ENCODE measurements at regions not wholly inside any gene's neighbourhood (a gene's known extent, or its start where the extent isn't known, plus 50 kb on each side); places are given as distances from the start of the nearest gene placed in this dataset.
"Not testable (repeated sequence)": the region's sequence is repeated elsewhere in the genome, so short reads cannot be mapped to it uniquely, and the experiment has no call there.

DNA sequence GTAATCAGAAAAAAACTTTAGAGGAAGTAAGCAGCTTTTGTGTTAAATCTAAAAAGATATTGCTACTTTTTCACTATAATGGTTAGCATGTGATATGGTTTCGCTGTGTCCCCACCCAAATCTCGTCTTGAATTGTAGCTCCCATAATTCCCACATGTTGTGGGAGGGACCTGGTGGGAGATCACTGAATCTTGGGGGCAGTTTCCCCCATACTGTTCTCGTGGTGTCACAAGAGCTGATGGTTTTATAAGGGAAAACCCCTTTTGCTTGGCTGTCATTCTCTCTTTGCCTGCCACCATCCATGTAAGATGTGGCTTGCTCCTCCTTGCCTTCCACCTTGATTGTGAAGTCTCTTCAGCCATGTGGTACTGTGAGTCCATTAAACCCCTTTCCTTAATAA is 117.1 kb downstream of the KCNJ2 start:
- no peak for ATAC-seq

DNA sequence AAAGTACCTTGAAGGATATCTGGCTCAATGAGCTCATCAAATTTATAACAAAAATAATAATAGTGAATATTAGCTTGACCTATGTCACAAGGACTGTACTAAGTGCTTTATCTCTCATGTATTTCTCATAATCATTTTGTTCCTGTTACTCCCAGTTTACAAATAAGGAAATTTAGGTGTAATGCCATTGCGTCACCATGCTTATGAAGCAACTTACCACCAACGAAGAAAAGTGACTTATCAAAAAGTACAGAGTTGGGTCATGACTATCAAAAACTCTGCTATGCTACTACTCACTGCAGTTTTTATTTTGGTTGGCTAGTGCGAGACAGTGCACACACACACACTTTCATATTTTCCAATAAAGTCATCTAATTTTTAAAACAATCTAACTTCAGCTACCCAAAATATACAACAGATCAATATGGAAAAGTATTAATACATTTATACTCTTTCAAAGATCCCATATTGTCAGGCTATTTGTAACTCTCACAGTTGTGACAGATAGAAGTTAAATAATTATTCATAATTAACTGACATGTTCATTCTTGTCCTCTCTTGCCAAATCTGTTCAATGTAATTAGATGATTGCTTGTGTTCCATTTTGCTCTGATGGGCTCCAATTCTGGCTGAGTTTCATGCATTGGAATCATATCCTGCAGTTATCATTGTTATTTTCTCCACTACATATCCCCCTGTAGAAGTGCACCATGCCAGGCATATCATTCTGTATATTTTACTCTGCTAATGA is 119.4 kb downstream of the KCNJ2 start:
- peak; percentile 71 for ATAC-seq

DNA sequence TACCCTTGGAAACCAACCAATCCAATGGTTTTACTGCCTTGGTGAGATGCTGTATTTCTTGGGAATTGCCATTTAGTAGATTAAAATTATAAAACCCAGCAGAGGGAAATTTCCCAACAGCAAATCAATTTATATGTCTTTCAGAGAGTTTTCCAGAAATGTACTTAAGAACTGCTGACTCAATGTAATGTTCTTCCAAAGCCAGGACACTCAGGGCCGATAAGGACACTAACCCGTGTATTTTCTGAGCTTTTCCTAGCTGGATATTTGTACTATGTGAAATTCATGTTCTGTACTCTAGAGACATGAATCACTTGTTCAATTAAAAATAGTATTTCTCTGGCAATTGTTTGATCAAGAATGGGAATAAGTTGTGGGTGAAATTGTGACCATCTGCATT is 121.4 kb downstream of the KCNJ2 start:
- no peak for ATAC-seq

DNA sequence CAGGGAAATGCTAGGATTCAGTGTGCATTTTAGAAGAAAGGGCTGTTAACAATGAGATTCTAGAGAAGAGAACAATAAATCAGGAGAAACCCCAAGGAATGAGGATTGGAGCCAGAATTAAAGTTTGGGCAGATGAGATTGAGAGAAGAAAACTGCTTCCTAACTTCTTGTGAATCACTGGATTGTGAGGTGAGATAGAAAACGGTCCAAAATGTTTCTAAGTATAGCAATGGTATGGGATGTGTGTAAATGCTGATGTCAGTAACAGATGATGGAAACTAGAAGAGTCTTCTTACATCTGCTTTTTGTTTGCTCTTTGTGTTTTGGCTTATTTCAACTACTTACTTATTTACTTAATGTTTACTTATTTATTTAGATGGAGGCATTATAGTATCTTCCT is 123.0 kb downstream of the KCNJ2 start:
- no peak for ATAC-seq

DNA sequence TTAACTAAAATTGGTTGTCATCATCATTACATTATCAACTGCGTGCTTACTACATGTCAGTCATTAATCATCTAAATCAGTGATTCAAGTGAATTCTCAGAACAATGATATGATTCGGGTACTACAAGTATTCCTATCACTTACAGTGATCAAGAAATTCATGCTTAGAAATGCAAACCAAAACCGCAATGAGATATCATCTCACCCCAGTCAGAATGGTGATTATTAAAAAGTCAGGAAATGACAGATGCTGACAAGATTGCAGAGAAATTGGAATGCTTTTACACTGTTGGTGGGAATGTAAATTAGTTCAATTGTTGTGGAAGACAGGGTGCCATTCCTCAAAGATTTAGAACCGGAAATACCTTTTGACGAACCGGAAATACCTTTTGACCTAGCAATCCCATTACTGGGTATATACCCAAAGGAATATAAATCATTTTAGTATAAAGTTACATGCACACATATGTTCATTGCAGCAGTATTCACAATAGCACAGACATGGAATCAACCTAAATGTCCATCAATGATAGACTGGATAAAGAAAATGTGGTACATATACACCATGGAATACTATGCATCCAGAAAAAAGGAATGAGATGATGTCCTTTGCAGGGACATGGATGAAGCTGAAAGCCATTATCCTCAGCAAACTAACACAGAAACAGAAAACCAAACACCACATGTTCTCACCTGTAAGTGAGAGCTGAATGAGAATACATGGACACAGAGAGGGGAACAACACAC is 124.4 kb downstream of the KCNJ2 start:
- not testable (repeated sequence) for ATAC-seq

DNA sequence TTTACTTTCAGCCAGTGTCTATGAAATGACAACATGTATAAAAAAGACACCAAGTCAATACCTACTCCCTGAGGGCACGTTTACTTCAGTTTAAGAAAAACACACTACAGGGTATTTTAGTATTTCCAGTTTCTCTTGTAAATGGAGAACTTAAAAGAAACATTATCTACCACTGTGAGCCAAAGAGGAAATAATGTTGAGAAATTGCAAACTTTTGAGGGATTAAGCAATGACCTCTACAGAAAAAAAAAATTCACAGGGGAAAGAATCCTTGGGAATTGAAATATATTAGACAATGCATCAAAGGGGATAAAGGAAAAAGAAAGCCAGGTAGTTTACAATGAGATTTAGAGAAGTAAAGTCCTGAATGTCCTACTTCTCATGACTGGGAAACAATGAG is 126.0 kb downstream of the KCNJ2 start:
- no peak for ATAC-seq

DNA sequence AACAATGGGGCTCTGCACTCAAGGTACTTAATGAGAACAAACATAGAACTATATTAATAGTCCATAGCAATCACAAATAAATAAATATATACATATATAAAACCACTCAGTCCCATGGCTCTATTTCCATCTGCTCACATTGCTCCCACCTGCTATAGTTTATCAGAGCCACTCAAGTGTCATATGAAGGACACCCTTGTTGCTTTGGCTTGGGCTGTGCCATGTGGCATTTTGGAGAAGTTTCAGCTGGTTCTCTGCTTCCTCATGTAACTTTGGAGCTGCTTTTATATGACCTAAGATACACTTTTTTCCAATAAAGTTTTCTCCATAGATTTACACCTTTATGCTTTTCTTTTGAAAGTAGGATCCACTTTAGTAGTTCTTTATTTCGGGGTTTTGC is 126.4 kb downstream of the KCNJ2 start:
- ATAC-seq: no peak

DNA sequence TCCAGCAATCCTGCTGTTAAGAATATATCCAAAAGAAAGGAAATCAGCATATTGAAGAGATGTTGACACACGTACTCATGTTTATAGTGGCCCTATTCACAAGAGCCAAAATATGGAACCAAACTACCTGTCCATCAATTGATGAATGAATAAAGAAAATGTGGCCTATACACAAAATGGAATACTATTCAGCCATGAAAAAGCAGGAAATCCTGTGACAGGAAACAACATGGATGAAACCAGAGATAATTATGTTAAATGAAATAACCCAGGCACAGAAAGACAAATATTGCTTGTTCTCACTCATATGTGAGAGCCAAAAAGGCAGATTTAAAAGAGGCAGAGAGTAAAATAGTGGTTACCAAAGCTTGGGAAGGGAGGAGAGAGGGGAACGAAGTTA is 127.1 kb downstream of the KCNJ2 start:
- no peak for ATAC-seq

DNA sequence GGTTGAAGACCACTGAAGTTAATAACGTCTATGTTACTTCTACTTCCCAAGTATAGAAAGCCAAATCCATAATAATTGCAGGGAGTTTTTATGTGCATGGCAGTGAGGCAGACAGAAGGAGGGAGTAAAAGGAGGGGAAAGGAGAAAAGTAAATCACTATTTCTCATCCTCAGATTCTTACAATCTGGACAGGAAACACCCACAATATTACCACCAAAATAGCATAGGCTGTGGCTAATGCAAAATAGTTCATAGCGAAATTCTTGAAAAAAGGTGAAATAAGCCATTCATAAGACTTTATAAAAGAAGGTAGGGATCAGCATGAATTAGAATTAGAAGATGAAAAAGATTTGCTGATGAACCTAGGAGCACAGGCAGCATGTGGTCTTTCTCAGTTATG is 128.1 kb downstream of the KCNJ2 start:
- no peak for ATAC-seq

DNA sequence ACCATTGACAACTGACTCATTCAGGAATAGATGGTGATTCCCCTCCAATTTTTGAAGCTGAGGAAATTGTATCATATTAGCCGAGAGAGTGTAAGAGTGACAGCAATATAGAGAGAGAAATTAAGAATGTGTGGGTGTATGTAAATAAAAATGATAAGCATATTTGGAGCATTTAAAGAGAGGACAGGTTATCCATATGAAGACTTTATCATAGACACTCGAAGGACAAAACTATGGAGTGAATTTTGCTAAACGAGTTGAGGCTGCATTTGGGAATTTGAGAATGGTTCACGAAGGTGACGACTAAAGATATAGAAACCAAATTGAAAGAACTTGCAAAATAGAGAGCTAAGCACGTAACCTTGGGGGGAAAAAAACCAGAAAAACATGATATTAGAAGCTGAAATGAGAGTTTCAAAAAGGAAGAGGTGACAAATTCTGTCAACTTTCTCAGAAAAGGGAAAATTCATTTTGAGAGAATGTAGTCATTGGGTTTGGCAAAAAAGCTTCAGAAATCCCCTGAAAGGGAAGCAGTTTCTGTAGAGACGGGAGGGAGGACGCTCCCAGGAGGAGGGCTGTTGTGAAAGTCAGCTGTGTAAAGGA is 129.7 kb downstream of the KCNJ2 start:
- ATAC-seq: no peak

DNA sequence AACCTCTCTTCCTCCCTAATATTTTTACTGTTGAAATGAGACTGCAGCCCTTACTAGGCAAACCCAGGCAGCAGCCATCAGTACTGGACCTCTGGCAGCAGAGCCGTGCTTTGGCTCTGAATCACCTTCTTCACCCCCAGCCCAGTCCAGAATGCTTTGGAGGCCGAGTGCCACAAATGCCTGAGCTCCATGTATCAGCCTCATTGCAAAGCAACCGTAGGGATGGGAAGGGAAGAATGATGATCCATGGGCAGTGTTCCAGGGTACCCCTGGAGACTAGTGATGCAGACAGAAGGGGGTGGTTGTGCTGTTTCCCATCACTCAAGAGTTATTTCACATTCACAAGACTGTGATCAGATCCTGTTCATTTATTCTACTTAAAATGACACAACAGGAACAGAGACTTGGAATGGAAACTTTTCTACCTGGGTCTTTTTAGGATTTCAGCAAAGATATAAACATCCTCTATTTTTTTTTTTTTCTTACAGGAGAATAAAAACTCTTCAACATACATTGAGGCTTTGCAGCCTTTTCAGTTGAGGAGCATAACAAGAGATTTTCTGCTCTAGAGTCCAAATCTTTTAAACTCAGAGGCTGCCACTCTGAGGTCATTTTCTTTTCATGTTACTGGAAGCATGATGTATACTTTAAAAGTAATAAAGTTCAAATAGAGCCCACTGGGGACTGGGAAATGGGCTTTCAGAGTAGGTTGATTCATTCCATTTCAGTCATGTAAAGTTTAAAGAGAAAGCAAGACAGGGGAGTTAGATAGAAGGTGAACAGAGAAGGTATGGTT is 138.3 kb downstream of the KCNJ2 start:
- ATAC-seq: no peak

DNA sequence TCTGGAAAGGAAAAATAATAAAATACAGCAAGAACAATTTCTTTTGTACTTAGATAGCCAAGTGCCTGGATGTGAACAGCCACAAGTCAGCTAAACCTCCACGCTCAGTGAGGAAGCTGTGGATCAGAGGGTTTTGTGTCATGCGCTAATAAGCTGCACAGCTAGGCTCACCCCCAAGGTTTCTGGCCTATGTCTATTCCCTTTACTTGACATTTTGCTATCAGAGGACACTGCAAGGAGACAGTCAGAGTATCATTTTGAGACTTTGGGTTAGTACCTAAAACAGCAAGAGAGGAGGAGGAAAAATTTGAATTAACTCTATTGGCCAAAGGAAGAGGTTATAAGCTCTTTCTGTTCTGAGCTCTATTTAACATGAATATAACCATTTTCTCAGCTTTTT is 139.3 kb downstream of the KCNJ2 start:
- no peak for ATAC-seq

DNA sequence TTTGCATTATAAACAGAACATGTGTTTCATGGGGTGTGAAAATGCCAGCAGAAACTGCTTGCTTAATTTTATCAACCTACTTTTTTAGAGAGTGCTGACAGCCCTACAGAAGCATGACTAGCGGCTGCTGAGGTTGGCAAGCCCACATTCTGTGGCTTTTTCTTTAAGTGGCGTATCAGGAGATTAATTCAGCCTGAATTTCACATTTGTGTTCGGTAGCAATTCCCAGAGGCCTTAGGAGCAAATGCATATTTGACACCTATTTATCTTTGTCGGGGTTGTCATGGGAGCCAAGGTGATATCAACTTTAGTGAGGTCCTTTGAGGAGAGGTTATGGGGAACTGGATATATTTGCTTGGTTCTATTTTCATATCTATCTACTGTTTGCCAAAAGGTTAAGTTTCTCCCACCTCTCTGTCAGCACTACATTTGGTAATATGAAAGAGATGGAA is 140.9 kb downstream of the KCNJ2 start:
- ATAC-seq: no peak

DNA sequence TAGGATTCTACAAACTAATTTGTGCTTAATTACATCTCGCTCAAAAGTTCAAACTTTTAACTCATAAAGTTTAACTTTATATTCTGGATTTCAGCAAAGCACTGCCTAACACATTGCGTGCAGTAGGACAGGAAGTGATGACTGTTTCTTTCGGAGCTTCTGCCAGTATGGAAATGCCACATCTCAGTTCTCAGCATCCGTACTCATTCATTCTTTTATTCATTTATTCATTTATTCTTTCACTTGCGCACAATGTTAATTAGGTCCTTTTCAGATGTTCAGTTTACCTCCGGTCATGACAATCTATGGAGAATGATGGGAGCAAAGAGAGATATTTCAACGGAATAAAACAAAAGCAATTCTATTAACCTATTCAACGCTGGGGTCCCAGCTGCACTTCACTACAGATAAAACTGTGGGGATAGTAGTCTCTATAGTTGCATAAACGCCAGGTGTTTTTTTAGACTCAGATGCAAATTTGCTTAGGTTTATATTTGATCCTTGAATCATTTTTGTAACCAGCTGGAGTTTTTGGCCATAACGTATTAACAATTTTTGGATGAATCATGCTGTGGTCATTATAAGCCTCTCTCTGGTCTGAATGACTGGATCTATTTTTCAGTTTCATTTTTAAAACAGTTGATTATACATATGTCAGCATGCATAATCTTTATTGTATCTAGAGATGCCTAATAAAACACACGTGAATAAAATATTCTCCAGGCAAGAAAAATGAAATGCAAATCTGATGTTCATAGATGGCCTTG is 143.9 kb downstream of the KCNJ2 start:
- ATAC-seq: no peak

DNA sequence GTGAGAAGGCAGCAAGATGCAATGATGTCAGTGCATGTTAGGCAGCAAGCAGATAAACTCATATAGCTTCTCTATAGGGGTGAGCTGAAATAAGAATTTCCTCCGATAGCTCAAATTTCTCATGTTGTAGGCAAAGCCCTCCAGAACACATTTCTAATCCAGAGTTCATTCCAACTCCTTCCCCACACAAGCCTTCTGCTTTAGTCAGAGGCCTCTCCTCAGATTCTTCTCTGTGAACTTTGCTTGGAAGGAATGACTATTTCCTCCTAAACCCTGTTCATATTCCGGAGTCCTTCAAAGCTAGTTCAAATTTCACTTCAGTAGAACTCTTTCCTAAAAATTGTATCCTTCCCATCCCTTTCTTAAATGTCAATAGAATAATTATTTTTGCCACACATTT is 144.8 kb downstream of the KCNJ2 start:
- ATAC-seq: no peak

DNA sequence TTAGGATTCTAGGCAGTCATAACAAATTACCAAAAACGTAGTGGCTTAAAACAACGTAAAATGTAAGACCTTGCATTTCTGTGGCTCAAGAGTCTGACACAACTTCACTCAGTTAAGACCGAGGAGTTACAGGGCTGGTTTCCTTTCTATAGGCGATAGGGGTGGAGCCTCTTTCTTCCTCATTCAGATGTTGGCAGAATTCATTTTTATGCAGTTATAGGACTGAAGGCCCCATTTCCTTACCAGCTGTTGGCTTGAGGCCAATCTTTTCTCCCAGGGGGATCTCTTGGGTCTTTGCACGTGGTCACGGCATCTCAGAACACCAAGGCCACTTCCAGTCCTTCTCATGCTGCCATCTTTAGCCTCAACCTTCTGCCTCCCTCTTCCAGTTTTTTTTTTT is 145.2 kb downstream of the KCNJ2 start:
- no peak for ATAC-seq

DNA sequence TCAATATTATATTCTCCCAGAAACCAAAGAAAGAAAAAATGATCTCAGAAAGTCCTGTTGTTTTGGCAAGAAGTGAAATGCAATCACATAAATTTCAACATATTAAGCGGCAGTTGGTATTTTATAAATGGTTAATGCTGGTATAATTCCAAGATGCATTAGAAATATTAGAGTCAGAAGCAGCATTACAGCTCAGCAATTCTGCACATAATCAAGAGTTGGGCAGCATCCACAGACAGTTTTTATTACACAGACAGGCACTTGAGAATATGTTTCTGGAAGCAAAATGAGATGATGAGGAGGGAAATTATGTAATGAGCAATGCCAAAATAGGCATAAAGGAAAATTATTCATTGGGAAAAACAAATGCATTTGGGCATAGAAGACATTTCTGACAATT is 148.1 kb downstream of the KCNJ2 start:
- no peak for ATAC-seq

DNA sequence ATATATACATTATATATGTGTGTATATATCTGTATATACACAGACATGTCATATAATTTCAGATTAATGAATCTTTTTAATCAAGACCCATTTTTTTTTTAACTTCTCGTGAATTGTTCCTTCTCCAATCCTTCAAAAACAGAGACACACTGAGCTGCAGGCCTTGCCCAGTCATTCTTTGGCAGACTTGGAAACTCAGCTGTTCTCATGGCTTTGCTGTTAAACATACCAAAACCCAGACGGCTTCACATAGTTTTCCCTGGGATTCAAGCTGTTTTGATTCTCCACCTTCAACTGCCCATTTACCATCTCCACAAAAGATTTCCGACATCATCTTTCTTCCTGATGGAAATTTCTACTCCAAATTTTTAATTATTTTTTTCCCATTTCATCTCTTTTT is 148.7 kb downstream of the KCNJ2 start:
- ATAC-seq: no peak

DNA sequence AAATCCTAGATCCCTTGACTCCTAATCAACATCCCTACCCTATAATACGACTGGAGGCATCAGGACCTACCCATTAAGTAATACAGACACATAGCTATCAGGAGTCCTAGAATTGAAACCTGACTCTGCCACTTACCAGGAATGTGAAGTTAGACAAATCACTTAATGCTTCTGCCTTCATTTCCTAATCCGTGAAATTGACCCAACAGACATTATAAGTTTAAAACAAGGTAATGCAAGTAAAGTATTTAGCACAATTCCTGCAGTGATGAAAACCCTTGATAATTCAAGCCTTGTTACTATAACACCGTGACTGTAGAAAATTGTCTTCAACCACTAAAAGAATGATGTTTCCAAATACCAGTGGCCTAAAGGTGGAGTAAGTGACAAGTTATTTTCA is 150.2 kb downstream of the KCNJ2 start:
- no peak for ATAC-seq

DNA sequence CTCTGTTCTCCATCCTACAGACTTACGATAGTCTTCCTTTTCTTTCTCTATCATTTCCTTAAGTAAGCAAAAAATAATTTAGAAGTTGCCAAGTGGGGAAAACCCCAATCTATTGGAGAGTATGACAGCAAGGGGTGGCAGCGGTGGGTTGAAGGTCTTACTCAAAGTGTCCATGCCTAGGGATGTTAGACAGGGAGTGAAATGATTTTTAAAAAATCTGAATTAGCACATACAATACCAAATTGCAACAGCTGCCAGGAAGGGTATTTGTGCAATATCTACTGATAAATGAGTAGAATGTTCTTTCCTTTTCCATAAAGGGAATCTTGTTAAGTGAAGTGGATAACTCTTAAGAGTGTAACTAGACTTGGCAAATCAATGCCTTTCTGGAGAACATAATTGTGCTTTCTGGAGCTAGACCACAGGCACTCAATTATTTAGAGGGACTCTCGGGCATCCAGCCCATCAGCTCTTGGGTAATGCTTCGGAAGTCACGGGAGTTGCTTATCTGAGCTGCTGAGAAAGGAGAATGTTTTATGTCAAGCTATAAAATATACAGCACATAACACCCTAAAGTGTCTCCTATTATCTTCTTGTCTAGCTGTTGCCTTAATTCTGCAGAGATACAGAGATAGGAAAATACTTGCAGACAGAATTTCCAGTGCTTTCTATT is 151.5 kb downstream of the KCNJ2 start:
- ATAC-seq: no peak

DNA sequence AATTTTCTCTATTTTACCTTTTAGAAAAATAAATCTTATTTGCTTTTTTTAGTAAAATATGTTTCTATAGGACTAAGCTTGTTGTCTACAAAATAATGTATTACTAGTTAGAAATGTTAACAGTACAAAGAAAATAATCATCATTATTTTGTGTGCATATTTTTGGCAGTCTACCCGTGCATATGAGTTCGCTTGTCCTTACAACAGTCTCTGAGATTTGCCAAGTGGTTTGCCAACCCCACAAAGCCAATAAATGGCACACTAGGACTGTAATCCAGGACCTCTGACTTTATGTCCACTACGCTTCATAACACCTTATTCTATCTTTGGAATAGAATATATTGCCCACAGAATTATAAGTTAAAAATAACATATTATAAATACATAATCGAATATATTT is 152.0 kb downstream of the KCNJ2 start:
- ATAC-seq: no peak

DNA sequence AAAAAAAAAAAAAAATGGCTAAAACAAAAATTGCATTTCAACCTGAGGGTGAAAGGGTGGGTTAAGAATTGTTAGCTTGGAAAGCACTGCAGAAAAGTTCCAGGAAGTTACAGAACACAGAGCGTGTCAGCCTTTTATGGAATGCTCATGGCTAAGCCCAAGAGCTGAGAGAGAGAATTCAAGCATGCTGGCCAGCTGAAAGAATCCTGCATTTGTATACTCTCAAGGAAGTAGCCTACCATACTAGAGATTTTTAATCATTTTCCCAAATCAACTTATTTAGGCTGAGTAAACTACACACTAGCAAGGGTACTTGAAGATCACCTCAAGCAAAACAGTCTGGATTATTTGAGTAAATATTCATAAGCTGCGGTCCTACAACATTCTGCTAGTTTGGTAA is 153.9 kb downstream of the KCNJ2 start:
- no peak for ATAC-seq
